Vagina (tissue), 2 donors: ENCODE measurements at regions not wholly inside any gene's neighbourhood (a gene's known extent, or its start where the extent isn't known, plus 50 kb on each side); places are given as distances from the start of the nearest gene placed in this dataset.

Source experiments
- POLR2A ChIP-seq, 2 donors: fragments of 450-650 bp; IDR thresholded peaks; one replicate each; pipeline ENCODE4 v1.6.1; 2017; ENCODE audit warnings: antibody characterized with exemption in 2 of 2, mild to moderate bottlenecking in 2 of 2, moderate library complexity in 2 of 2
- POLR2AphosphoS5 ChIP-seq, 2 donors: sonication (generic); formaldehyde crosslinking; IDR thresholded peaks; one replicate each; pipeline ENCODE4 v1.9.0; 2017; ENCODE audit warnings: antibody characterized with exemption in 2 of 2, mild to moderate bottlenecking in 2 of 2, low read depth in 1 of 2; ENCODE audit not compliant: insufficient read depth in 1 of 2
- TF ChIP-seq, protein P1 (sequence below), 3 experiments: fragments of 450-650 bp in 2 of 3; fragments of 200-600 bp in 1 of 3; sonication (generic) in 1 of 3; IDR thresholded peaks; one replicate each; pipeline ENCODE4 v1.5.1; 2017 to 2019; ENCODE audit warnings: antibody characterized with exemption in 3 of 3, mild to moderate bottlenecking in 2 of 3, moderate library complexity in 2 of 3

DNA sequence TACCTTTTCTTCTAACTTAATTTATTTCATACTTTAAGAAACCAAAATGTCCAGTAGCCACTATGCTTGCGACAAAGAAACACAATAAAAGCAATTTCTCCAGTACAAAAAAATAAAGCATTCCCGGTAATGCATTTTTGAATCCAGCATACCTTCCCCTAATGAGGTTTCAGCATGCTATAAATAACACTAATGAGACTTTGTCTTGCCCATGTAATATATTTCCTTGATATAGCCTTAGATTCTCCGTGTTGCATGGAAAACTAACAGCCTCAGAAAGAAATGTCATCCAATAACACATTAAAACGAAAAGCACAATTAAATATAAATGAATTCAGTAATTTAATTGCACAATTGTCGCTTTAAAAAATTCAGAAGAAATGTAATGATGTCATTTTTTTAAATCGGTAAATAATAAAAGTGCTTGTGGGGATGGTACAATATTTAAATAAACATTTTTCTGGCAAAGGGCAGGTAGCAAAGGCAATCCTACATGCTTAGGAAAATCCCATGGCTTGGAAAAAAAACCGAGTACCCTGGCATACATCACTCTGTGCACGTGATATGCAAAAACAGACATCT lies 225.2 kb upstream of the PPARGC1A start:
- no peak for TF ChIP-seq POLR2A (IDR thresholded peaks at IDR 0.05)
- TF ChIP-seq, protein P1, sequence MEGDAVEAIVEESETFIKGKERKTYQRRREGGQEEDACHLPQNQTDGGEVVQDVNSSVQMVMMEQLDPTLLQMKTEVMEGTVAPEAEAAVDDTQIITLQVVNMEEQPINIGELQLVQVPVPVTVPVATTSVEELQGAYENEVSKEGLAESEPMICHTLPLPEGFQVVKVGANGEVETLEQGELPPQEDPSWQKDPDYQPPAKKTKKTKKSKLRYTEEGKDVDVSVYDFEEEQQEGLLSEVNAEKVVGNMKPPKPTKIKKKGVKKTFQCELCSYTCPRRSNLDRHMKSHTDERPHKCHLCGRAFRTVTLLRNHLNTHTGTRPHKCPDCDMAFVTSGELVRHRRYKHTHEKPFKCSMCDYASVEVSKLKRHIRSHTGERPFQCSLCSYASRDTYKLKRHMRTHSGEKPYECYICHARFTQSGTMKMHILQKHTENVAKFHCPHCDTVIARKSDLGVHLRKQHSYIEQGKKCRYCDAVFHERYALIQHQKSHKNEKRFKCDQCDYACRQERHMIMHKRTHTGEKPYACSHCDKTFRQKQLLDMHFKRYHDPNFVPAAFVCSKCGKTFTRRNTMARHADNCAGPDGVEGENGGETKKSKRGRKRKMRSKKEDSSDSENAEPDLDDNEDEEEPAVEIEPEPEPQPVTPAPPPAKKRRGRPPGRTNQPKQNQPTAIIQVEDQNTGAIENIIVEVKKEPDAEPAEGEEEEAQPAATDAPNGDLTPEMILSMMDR (IDR thresholded peaks at IDR 0.05): no peak
- TF ChIP-seq POLR2AphosphoS5 (IDR thresholded peaks at IDR 0.05; ENCODE audit: insufficient read depth in 1 of 2, low read depth in 1 of 2): no peak
